NCI-H1930 (cell line): ENCODE measurements at regions not wholly inside any gene's neighbourhood (a gene's known extent, or its start where the extent isn't known, plus 50 kb on each side); places are given as distances from the start of the nearest gene placed in this dataset.

Experiments
- DNase-seq, 2 experiments: peaks; one replicate each; lab custom pipeline; 2025; lab: John Stamatoyannopoulos, UW

GRCh38 chr5:1936413-1936812, 53.7 kb upstream of the IRX4 start:
- no peak for DNase-seq

- no peak for DNase-seq
Observed at GRCh38 chr5:1934801-1935429, 52.2 kb upstream of the IRX4 start.

- DNase-seq, result no peak
Observed at GRCh38 chr5:1934056-1934394, 51.3 kb upstream of the IRX4 start.

GRCh38 chr5:1933364-1934055, 50.8 kb upstream of the IRX4 start:
- DNase-seq, result no peak
